HCT116 (cell line): ENCODE measurements at regions not wholly inside any gene's neighbourhood (a gene's known extent, or its start where the extent isn't known, plus 50 kb on each side); places are given as distances from the start of the nearest gene placed in this dataset.

ENCODE experiments used
- ATAC-seq: fragments of 200-7000 bp; cut with Tn5 transposase; 2 replicates; pipeline ENCODE4 v1.9.1; 2020; ENCODE audit warnings: mild to moderate bottlenecking, moderate library complexity
- BruUV-seq: library from RNA; stranded (reverse); fragments of 400-500 nt; replicated peaks from 2 replicates; lab custom pipeline; 2021; lab: Mats Ljungman, UMichigan
- CTCF ChIA-PET: fragments of 300-600 bp; sonication (Branson Sonifier 250); formaldehyde crosslinking; loops from one replicate; lab custom pipeline; 2021; ENCODE audit warnings: antibody characterized with exemption; lab: Charles Lee
- POLR2A ChIA-PET: fragments of 300-600, 350-600 bp; sonication (Branson Sonifier 250); formaldehyde crosslinking; loops from one replicate; lab custom pipeline; 2021; ENCODE audit warnings: antibody characterized with exemption; lab: Charles Lee
- RAD21 ChIA-PET, 2 experiments: fragments of 300-600 bp; sonication (Branson Sonifier 250); formaldehyde crosslinking; loops; one replicate each; lab custom pipeline; 2023; ENCODE audit warnings: low total read pairs in 2 of 2; ENCODE audit not compliant: uncharacterized antibody in 2 of 2, unreplicated experiment in 2 of 2, low non-redundant PET in 1 of 2; lab: Charles Lee
- DNase-seq: peaks from one replicate; pipeline ENCODE4 v3.0.0-alpha.2; 2010; ENCODE audit warnings: low read depth, low spot score
- H2AFZ ChIP-seq: fragments of 200-600 bp; shearing (Covaris generic), sonication (generic); 2 replicates; pipeline ENCODE4 v1.6.1; 2017; ENCODE audit warnings: low read depth, mixed run types, mixed read lengths, antibody characterized with exemption, low read length; ENCODE audit not compliant: poor library complexity, severe bottlenecking
- H3K27ac ChIP-seq: 2 replicates; pipeline ENCODE4 v1.5.1; 2012; ENCODE audit warnings: low read depth, low read length
- H3K27me3 ChIP-seq: fragments of 200-600 bp; sonication (generic); 2 replicates; pipeline ENCODE4 v1.6.1; 2016; ENCODE audit warnings: mixed run types, low read length, mixed read lengths; ENCODE audit not compliant: insufficient read depth
- H3K36me3 ChIP-seq, 2 experiments: fragments of 200-500 bp in 1 of 2; fragments of 200-600 bp in 1 of 2; sonication (Bioruptor generic) in 1 of 2; sonication (generic) in 1 of 2; 2 replicates each; pipeline versions ENCODE4 v1.5.1 to v1.6.1; 2014 to 2016; ENCODE audit warnings: low read length in 2 of 2, inconsistent platforms in 1 of 2, mixed read lengths in 1 of 2, mixed run types in 1 of 2; ENCODE audit not compliant: insufficient read depth in 2 of 2, control insufficient read depth in 1 of 2
- H3K4me1 ChIP-seq, 2 experiments: fragments of 200-600 bp in 1 of 2; sonication (generic) in 1 of 2; 2 replicates each; pipeline versions ENCODE4 v1.5.1 to v1.6.1; 2012 to 2017; ENCODE audit warnings: low read length in 2 of 2, inconsistent platforms in 1 of 2, mild to moderate bottlenecking in 1 of 2, mixed read lengths in 1 of 2, mixed run types in 1 of 2, moderate library complexity in 1 of 2; ENCODE audit not compliant: insufficient read depth in 2 of 2, control insufficient read depth in 1 of 2
- H3K4me2 ChIP-seq: fragments of 200-600 bp; sonication (generic); 2 replicates; pipeline ENCODE4 v1.6.1; 2017; ENCODE audit warnings: mixed run types, low read length, mixed read lengths
- H3K4me3 ChIP-seq, 2 experiments: fragments of 200-600 bp in 1 of 2; sonication (generic) in 1 of 2; replicated peaks in 1 of 2; 2 replicates each; pipeline ENCODE4 v1.5.1; 2011 to 2016; ENCODE audit warnings: low read length in 2 of 2, control low read depth in 1 of 2, low read depth in 1 of 2, mild to moderate bottlenecking in 1 of 2, mixed read lengths in 1 of 2, mixed run types in 1 of 2
- H3K79me2 ChIP-seq: fragments of 200-600 bp; sonication (generic); 2 replicates; pipeline ENCODE4 v1.6.1; 2017; ENCODE audit warnings: mild to moderate bottlenecking, mixed run types, low read length, moderate library complexity, mixed read lengths; ENCODE audit not compliant: insufficient read depth
- H3K9ac ChIP-seq: fragments of 200-600 bp; sonication (generic); 2 replicates; pipeline ENCODE4 v1.6.1; 2016; ENCODE audit warnings: low read length, mixed read lengths
- H3K9me2 ChIP-seq: fragments of 200-600 bp; sonication (generic), shearing (Covaris generic); 2 replicates; pipeline ENCODE4 v1.6.1; 2017; ENCODE audit warnings: mixed run types, mild to moderate bottlenecking, moderate library complexity; ENCODE audit not compliant: insufficient read depth
- H3K9me3 ChIP-seq, 2 experiments: fragments of 200-500 bp in 1 of 2; fragments of 200-600 bp in 1 of 2; sonication (Bioruptor generic) in 1 of 2; sonication (generic) in 1 of 2; 2 replicates each; pipeline ENCODE4 v1.6.1; 2014 to 2017; ENCODE audit warnings: low read length in 2 of 2, mixed read lengths in 2 of 2, inconsistent platforms in 1 of 2, low read depth in 1 of 2, mild to moderate bottlenecking in 1 of 2, mixed run types in 1 of 2, moderate library complexity in 1 of 2; ENCODE audit not compliant: control insufficient read depth in 1 of 2, insufficient read depth in 1 of 2
- H4K20me1 ChIP-seq: fragments of 200-600 bp; sonication (generic), shearing (Covaris generic); 2 replicates; pipeline ENCODE4 v1.6.1; 2017; ENCODE audit warnings: mixed run types, mild to moderate bottlenecking, moderate library complexity; ENCODE audit not compliant: insufficient read depth
- CBX3 ChIP-seq: IDR thresholded peaks from 2 replicates; pipeline ENCODE4 v1.6.1; 2012; ENCODE audit warnings: low read depth
- EGR1 ChIP-seq: IDR thresholded peaks from 2 replicates; pipeline ENCODE4 v1.6.1; 2012; ENCODE audit warnings: low read depth
- EZH2 ChIP-seq: fragments of 200-600 bp; sonication (generic); IDR thresholded peaks from 2 replicates; pipeline ENCODE4 v1.6.1; 2017; ENCODE audit warnings: antibody characterized with exemption, mixed run types
- RAD21 ChIP-seq: IDR thresholded peaks from 2 replicates; pipeline ENCODE4 v1.6.1; 2012; ENCODE audit warnings: low read depth, mild to moderate bottlenecking
- SIN3A ChIP-seq: IDR thresholded peaks from 2 replicates; pipeline ENCODE4 v1.6.1; 2012; ENCODE audit warnings: low read depth
- SP1 ChIP-seq: IDR thresholded peaks from 2 replicates; pipeline ENCODE4 v1.6.1; 2012; ENCODE audit warnings: low read depth
- TCF7L2 ChIP-seq: IDR thresholded peaks from 2 replicates; pipeline ENCODE4 v1.7.0; 2011; ENCODE audit warnings: borderline replicate concordance, inconsistent platforms; ENCODE audit not compliant: insufficient read depth, insufficient read length; ENCODE audit errors: extremely low read depth
- ZFX ChIP-seq: fragments of 450-650 bp; IDR thresholded peaks from 2 replicates; pipeline ENCODE4 v1.6.1; 2017
- intact Hi-C: fragments of 100-400 bp; cut with micrococcal nuclease; formaldehyde crosslinking; loops from 2 replicates; pipeline ENCODE4 v1.10.0; 2022
- TF ChIP-seq, protein P1 (sequence below), 3 experiments: fragments of 200-600 bp in 1 of 3; sonication (generic) in 1 of 3; IDR thresholded peaks in 2 of 3; conservative IDR thresholded peaks in 1 of 3; 2 replicates each; pipeline ENCODE4 v1.5.1; 2012 to 2017; ENCODE audit warnings: low read depth in 2 of 3, low read length in 2 of 3, antibody characterized with exemption in 1 of 3, borderline replicate concordance in 1 of 3, control low read depth in 1 of 3, mild to moderate bottlenecking in 1 of 3, mixed read lengths in 1 of 3, mixed run types in 1 of 3, moderate library complexity in 1 of 3; ENCODE audit not compliant: insufficient read depth in 1 of 3
- TF ChIP-seq, protein P2 (sequence below): IDR thresholded peaks from 2 replicates; pipeline ENCODE4 v1.6.1; 2011; ENCODE audit warnings: mild to moderate bottlenecking, low read length, moderate library complexity; ENCODE audit not compliant: insufficient replicate concordance; ENCODE audit errors: extremely low read depth
- TF ChIP-seq, protein P3 (sequence below): IDR thresholded peaks from 2 replicates; pipeline ENCODE4 v1.6.1; 2012; ENCODE audit warnings: low read depth
- TF ChIP-seq, protein P4 (sequence below): IDR thresholded peaks from 2 replicates; pipeline ENCODE4 v1.6.1; 2012

DNA sequence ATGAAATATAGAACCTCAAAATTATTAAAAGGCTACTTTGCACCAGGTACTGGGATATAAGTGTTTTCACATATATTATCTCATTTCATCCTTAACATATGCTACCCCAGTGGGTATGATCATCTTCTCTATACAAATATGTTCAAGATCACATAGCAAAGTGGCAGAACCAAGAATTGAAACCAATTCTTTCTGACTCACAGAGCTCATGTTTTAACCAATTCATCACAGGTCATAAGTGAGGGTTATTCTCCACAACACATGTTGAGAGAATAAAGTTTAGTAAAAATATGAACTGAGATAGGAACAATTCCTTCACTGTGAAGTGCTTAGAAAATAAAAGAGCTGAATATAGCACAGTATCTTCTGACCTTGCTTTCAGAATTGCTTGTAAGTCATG is 442.9 kb upstream of the RASGEF1B start:
- Histone ChIP-seq H3K4me3 (no peak overlapping the region), H3K36me3 (no peaks in the 10 kb centered on the region), H3K9ac (no peak overlapping the region), H3K4me1 (no peaks in the 10 kb centered on the region), H3K9me3 (no peaks in the 10 kb centered on the region), H3K9me2 (no peaks in the 10 kb centered on the region), H4K20me1 (no peaks in the 10 kb centered on the region), H3K79me2 (no peaks in the 10 kb centered on the region), H3K27me3 (peaks cover 25% of the 10 kb centered on the region), H3K4me2 (no peak overlapping the region), H2AFZ (no peak overlapping the region), H3K27ac (no peak overlapping the region)
- DNase-seq: no peak
- ChIA-PET POLR2A (no interaction called here), RAD21 (no interaction called here), CTCF (interaction anchor here (0.6 to 2.0 kb wide), 4 partner anchors 9 to 448 kb away, joined by 3 to 7 read pairs (median 4); no protein-coding TSS in a partner anchor)
- BruUV-seq: no TSS peak
- ATAC-seq: no peak
- TF ChIP-seq, protein P1, sequence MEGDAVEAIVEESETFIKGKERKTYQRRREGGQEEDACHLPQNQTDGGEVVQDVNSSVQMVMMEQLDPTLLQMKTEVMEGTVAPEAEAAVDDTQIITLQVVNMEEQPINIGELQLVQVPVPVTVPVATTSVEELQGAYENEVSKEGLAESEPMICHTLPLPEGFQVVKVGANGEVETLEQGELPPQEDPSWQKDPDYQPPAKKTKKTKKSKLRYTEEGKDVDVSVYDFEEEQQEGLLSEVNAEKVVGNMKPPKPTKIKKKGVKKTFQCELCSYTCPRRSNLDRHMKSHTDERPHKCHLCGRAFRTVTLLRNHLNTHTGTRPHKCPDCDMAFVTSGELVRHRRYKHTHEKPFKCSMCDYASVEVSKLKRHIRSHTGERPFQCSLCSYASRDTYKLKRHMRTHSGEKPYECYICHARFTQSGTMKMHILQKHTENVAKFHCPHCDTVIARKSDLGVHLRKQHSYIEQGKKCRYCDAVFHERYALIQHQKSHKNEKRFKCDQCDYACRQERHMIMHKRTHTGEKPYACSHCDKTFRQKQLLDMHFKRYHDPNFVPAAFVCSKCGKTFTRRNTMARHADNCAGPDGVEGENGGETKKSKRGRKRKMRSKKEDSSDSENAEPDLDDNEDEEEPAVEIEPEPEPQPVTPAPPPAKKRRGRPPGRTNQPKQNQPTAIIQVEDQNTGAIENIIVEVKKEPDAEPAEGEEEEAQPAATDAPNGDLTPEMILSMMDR (IDR thresholded peaks at IDR 0.05 in 2 of 3, conservative IDR thresholded peaks at IDR 0.05 in 1 of 3; ENCODE audit: borderline replicate concordance in 1 of 3, insufficient read depth in 1 of 3, low read depth in 2 of 3, low read length in 2 of 3): no peak
- TF ChIP-seq, protein P2, sequence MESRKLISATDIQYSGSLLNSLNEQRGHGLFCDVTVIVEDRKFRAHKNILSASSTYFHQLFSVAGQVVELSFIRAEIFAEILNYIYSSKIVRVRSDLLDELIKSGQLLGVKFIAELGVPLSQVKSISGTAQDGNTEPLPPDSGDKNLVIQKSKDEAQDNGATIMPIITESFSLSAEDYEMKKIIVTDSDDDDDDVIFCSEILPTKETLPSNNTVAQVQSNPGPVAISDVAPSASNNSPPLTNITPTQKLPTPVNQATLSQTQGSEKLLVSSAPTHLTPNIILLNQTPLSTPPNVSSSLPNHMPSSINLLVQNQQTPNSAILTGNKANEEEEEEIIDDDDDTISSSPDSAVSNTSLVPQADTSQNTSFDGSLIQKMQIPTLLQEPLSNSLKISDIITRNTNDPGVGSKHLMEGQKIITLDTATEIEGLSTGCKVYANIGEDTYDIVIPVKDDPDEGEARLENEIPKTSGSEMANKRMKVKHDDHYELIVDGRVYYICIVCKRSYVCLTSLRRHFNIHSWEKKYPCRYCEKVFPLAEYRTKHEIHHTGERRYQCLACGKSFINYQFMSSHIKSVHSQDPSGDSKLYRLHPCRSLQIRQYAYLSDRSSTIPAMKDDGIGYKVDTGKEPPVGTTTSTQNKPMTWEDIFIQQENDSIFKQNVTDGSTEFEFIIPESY: no peak
- TF ChIP-seq RAD21 (no peak), EGR1 (no peak), CBX3 (no peak), TCF7L2 (no peak), EZH2 (no peak), SIN3A (no peak), ZFX (no peak), SP1 (no peak)
- TF ChIP-seq, protein P3, sequence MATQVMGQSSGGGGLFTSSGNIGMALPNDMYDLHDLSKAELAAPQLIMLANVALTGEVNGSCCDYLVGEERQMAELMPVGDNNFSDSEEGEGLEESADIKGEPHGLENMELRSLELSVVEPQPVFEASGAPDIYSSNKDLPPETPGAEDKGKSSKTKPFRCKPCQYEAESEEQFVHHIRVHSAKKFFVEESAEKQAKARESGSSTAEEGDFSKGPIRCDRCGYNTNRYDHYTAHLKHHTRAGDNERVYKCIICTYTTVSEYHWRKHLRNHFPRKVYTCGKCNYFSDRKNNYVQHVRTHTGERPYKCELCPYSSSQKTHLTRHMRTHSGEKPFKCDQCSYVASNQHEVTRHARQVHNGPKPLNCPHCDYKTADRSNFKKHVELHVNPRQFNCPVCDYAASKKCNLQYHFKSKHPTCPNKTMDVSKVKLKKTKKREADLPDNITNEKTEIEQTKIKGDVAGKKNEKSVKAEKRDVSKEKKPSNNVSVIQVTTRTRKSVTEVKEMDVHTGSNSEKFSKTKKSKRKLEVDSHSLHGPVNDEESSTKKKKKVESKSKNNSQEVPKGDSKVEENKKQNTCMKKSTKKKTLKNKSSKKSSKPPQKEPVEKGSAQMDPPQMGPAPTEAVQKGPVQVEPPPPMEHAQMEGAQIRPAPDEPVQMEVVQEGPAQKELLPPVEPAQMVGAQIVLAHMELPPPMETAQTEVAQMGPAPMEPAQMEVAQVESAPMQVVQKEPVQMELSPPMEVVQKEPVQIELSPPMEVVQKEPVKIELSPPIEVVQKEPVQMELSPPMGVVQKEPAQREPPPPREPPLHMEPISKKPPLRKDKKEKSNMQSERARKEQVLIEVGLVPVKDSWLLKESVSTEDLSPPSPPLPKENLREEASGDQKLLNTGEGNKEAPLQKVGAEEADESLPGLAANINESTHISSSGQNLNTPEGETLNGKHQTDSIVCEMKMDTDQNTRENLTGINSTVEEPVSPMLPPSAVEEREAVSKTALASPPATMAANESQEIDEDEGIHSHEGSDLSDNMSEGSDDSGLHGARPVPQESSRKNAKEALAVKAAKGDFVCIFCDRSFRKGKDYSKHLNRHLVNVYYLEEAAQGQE: no peak
- TF ChIP-seq, protein P4, sequence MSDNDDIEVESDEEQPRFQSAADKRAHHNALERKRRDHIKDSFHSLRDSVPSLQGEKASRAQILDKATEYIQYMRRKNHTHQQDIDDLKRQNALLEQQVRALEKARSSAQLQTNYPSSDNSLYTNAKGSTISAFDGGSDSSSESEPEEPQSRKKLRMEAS: no peak
- intact Hi-C loops: loop anchor here (5.0 to 10.0 kb wide), 2 partner anchors 288 to 350 kb away; no protein-coding TSS in a partner anchor
